K562 (cell line): ENCODE measurements at regions not wholly inside any gene's neighbourhood (a gene's known extent, or its start where the extent isn't known, plus 50 kb on each side); places are given as distances from the start of the nearest gene placed in this dataset.
A peak's percentile ranks its signal among the peaks of the same experiment; 100 is the strongest.

Source experiments
- BHLHE40 ChIP-seq: IDR thresholded peaks from 2 replicates; pipeline ENCODE4 v1.6.1; 2011; ENCODE audit warnings: low read length, improper control_type of control experiment
- BRCA1 ChIP-seq, 2 experiments: fragments of 450-650 bp in 1 of 2; sonication (generic) in 1 of 2; formaldehyde crosslinking in 1 of 2; IDR thresholded peaks; 2 replicates each; pipeline versions ENCODE4 v1.5.0 to v1.6.1; 2017 to 2020; ENCODE audit warnings: mild to moderate bottlenecking in 1 of 2, missing genetic modification reagents in 1 of 2
- CXXC5 ChIP-seq: fragments of 250-450 bp; sonication (Bioruptor Pico); IDR thresholded peaks from 2 replicates; pipeline ENCODE4 v1.8.0; 2022; ENCODE audit warnings: inconsistent platforms, mild to moderate bottlenecking, moderate library complexity
- EHMT2 ChIP-seq: fragments of 450-650 bp; IDR thresholded peaks from 2 replicates; pipeline ENCODE4 v1.6.1; 2018; ENCODE audit warnings: antibody characterized with exemption
- GTF2E2 ChIP-seq: fragments of 200-800 bp; sonication (Bioruptor generic); IDR thresholded peaks from 2 replicates; pipeline ENCODE4 v1.6.1; 2016; ENCODE audit warnings: missing genetic modification characterization, missing compliant biosample characterization
- JUND ChIP-seq, 2 experiments: IDR thresholded peaks; 2 replicates in 1 of 2; 3 replicates in 1 of 2; pipeline ENCODE4 v1.6.1; 2011; ENCODE audit warnings: borderline replicate concordance in 2 of 2, low read depth in 2 of 2, low read length in 2 of 2, improper control_type of control experiment in 1 of 2, missing biosample characterization in 1 of 2, missing genetic modification characterization in 1 of 2, missing genetic modification reagents in 1 of 2
- KLF10 ChIP-seq: fragments of 250-450 bp; sonication (Bioruptor Pico); IDR thresholded peaks from 2 replicates; pipeline ENCODE4 v1.6.1; 2021; ENCODE audit warnings: matching md5 sums
- MCM5 ChIP-seq: fragments of 450-650 bp; IDR thresholded peaks from 2 replicates; pipeline ENCODE4 v1.6.1; 2016; ENCODE audit warnings: low read depth
- PRMT5 ChIP-seq: sonication (generic); formaldehyde crosslinking; IDR thresholded peaks from 2 replicates; pipeline ENCODE4 v1.5.0; 2020; ENCODE audit warnings: missing genetic modification reagents
- TAF1 ChIP-seq: IDR thresholded peaks from 2 replicates; pipeline ENCODE4 v1.6.1; 2011; ENCODE audit warnings: mild to moderate bottlenecking, low read length, moderate library complexity; ENCODE audit not compliant: insufficient read depth, control insufficient read depth, severe bottlenecking; ENCODE audit errors: extremely low read depth
- TRIM24 ChIP-seq, 2 experiments: fragments of 450-650 bp; IDR thresholded peaks; 2 replicates each; pipeline ENCODE4 v1.6.1; 2016
- ZFX ChIP-seq: sonication (generic); formaldehyde crosslinking; IDR thresholded peaks from 2 replicates; pipeline ENCODE4 v1.8.0; 2022; ENCODE audit warnings: mild to moderate bottlenecking, missing genetic modification reagents, moderate library complexity
- ZNF140 ChIP-seq: fragments of 250-450 bp; sonication (Bioruptor Pico); IDR thresholded peaks from 2 replicates; pipeline ENCODE4 v1.8.0; 2021; ENCODE audit warnings: moderate library complexity, mild to moderate bottlenecking, inconsistent platforms
- ZNF224 ChIP-seq: sonication (generic); formaldehyde crosslinking; IDR thresholded peaks from 2 replicates; pipeline ENCODE4 v1.8.0; 2022; ENCODE audit warnings: mild to moderate bottlenecking, missing genetic modification reagents
- ZNF274 ChIP-seq: IDR thresholded peaks from 2 replicates; pipeline ENCODE4 v1.6.1; 2011; ENCODE audit warnings: low read depth, mild to moderate bottlenecking, low read length, moderate library complexity, borderline replicate concordance
- ZNF384 ChIP-seq: IDR thresholded peaks from 2 replicates; pipeline ENCODE4 v1.6.1; 2012; ENCODE audit warnings: low read depth, low read length, improper control_type of control experiment
- ZNF79 ChIP-seq: fragments of 250-450 bp; sonication (Bioruptor Pico); IDR thresholded peaks from 2 replicates; pipeline ENCODE4 v1.4.0; 2020; ENCODE audit warnings: low read depth, mild to moderate bottlenecking, moderate library complexity
- TF ChIP-seq, protein P1 (sequence below): sonication (generic); formaldehyde crosslinking; IDR thresholded peaks from 2 replicates; pipeline ENCODE4 v1.8.1; 2022; ENCODE audit warnings: missing genetic modification reagents
- TF ChIP-seq, protein P2 (sequence below): fragments of 450-650 bp; formaldehyde crosslinking; conservative IDR thresholded peaks from 2 replicates; pipeline ENCODE4 v1.4.0; 2022; ENCODE audit warnings: mild to moderate bottlenecking, missing genetic modification characterization
- TF ChIP-seq, protein P3 (sequence below), 2 experiments: IDR thresholded peaks; 2 replicates each; pipeline ENCODE4 v1.6.1; 2011; ENCODE audit warnings: borderline replicate concordance in 1 of 2, control low read depth in 1 of 2, low read depth in 1 of 2, low read length in 1 of 2, mild to moderate bottlenecking in 1 of 2, mixed read lengths in 1 of 2, moderate library complexity in 1 of 2; ENCODE audit not compliant: insufficient read depth in 1 of 2, insufficient read length in 1 of 2, poor library complexity in 1 of 2, severe bottlenecking in 1 of 2; ENCODE audit errors: extremely low read depth in 1 of 2
- TF ChIP-seq, protein P4 (sequence below), 2 experiments: IDR thresholded peaks in 1 of 2; conservative IDR thresholded peaks in 1 of 2; 2 replicates each; pipeline ENCODE4 v1.6.1; 2016; ENCODE audit warnings: low read depth in 2 of 2, mild to moderate bottlenecking in 1 of 2, missing compliant biosample characterization in 1 of 2, missing genetic modification characterization in 1 of 2, moderate library complexity in 1 of 2

DNA sequence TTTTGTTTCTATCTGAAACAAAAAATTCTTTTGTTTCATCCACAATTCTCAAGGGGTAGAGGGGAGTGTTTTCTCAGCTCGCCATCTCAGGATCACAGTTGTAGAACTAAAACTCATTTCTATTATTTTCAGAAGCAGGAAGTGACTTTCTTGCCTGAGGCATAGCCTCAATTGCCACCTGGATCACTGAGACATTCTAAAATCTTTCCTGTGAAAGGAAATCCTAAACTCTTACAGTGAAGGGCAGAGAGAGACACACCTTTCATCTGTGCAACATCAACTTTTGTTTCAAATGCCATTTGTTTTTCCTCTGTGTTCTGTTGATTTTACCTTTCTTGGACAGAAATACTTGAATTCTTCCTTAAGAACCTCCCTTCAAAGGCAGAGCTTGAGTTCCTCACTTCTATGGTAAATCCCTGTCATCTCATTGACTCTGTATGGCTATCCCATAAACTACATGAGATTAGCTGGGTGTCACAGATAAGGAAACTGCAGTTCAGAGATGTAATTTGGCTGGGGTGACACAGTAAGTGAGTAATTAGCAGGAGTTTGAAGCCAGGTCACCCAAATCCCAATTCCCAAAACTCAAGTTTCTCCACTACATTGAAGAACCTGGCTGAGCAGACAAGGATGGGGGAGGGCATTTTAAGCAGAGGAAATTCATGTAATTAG, 224.4 kb upstream of the HTR2A start (continued):
- no peak for TF ChIP-seq TAF1
- TF ChIP-seq ZNF384 = no peak
- TF ChIP-seq ZNF140 (CRISPR knock-in tag) = no peak
- TF ChIP-seq ZNF224 (CRISPR knock-in tag) = no peak
- no peak for TF ChIP-seq PRMT5
- TF ChIP-seq EHMT2 = 0 out of 2 replicates have a peak, but pooled peaks have one; percentile 15
- TF ChIP-seq BHLHE40 = no peak
- TF ChIP-seq TRIM24 (IDR thresholded peaks at IDR 0.05) = 0 out of 4 replicates have a peak, but pooled peaks of 1 of the 2 experiments have one; percentile 23
- no peak for TF ChIP-seq CXXC5
- TF ChIP-seq BRCA1 (IDR thresholded peaks at IDR 0.05) = no peak
- TF ChIP-seq BRCA1 (CRISPR knock-in tag; IDR thresholded peaks at IDR 0.05) = no peak
- TF ChIP-seq, protein P1, sequence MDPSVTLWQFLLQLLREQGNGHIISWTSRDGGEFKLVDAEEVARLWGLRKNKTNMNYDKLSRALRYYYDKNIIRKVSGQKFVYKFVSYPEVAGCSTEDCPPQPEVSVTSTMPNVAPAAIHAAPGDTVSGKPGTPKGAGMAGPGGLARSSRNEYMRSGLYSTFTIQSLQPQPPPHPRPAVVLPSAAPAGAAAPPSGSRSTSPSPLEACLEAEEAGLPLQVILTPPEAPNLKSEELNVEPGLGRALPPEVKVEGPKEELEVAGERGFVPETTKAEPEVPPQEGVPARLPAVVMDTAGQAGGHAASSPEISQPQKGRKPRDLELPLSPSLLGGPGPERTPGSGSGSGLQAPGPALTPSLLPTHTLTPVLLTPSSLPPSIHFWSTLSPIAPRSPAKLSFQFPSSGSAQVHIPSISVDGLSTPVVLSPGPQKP = no peak
- no peak for TF ChIP-seq MCM5
- no peak for TF ChIP-seq ZNF79 (CRISPR knock-in tag)
- TF ChIP-seq ZFX = no peak
- 0 out of 2 replicates have a peak, but pooled peaks have one; percentile 15 for TF ChIP-seq JUND (IDR thresholded peaks at IDR 0.05; ENCODE audit: borderline replicate concordance, low read depth, low read length)
- TF ChIP-seq JUND (tag; IDR thresholded peaks at IDR 0.05; ENCODE audit: borderline replicate concordance, low read depth, low read length) = peak; percentile 43; the same call in 1 of the 3 replicates
- TF ChIP-seq, protein P2, sequence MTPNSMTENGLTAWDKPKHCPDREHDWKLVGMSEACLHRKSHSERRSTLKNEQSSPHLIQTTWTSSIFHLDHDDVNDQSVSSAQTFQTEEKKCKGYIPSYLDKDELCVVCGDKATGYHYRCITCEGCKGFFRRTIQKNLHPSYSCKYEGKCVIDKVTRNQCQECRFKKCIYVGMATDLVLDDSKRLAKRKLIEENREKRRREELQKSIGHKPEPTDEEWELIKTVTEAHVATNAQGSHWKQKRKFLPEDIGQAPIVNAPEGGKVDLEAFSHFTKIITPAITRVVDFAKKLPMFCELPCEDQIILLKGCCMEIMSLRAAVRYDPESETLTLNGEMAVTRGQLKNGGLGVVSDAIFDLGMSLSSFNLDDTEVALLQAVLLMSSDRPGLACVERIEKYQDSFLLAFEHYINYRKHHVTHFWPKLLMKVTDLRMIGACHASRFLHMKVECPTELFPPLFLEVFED (CRISPR knock-in tag) = no peak
- TF ChIP-seq, protein P3, sequence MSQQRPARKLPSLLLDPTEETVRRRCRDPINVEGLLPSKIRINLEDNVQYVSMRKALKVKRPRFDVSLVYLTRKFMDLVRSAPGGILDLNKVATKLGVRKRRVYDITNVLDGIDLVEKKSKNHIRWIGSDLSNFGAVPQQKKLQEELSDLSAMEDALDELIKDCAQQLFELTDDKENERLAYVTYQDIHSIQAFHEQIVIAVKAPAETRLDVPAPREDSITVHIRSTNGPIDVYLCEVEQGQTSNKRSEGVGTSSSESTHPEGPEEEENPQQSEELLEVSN (IDR thresholded peaks at IDR 0.05; ENCODE audit: borderline replicate concordance in 1 of 2, extremely low read depth in 1 of 2, insufficient read depth in 1 of 2, insufficient read length in 1 of 2, low read depth in 1 of 2, low read length in 1 of 2, poor library complexity in 1 of 2, severe bottlenecking in 1 of 2) = no peak
- TF ChIP-seq GTF2E2 = no peak
- TF ChIP-seq, protein P4, sequence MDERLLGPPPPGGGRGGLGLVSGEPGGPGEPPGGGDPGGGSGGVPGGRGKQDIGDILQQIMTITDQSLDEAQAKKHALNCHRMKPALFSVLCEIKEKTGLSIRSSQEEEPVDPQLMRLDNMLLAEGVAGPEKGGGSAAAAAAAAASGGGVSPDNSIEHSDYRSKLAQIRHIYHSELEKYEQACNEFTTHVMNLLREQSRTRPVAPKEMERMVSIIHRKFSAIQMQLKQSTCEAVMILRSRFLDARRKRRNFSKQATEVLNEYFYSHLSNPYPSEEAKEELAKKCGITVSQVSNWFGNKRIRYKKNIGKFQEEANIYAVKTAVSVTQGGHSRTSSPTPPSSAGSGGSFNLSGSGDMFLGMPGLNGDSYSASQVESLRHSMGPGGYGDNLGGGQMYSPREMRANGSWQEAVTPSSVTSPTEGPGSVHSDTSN (CRISPR knock-in tag; IDR thresholded peaks at IDR 0.05; ENCODE audit: low read depth) = no peak
- TF ChIP-seq, protein P4 (tag; conservative IDR thresholded peaks at IDR 0.05; ENCODE audit: low read depth) = peak; percentile 93
- TF ChIP-seq ZNF274 = no peak
- no peak for TF ChIP-seq KLF10 (CRISPR knock-in tag)
